ENCODE measurements at regions not wholly inside any gene's neighbourhood (a gene's known extent, or its start where the extent isn't known, plus 50 kb on each side); places are given as distances from the start of the nearest gene placed in this dataset.
A peak's percentile ranks its signal among the peaks of the same experiment; 100 is the strongest.

- ChIA-PET CTCF (no interaction called here), POLR2A (no interaction called here)
- FAIRE-seq (no peak), DNase-seq (ENCODE audit: low read depth, low spot score) (peak; percentile 14)
- Histone ChIP-seq H3K27ac (ENCODE audit: insufficient read depth, low read depth, low read length) (no peak overlapping the region), H3K27me3 (ENCODE audit: control insufficient read depth in 2 of 2, insufficient read depth in 2 of 2, low read length in 2 of 2) (no peaks in the 10 kb centered on the region), H3K79me2 (ENCODE audit: control insufficient read depth, insufficient read depth, low read length) (no peaks in the 10 kb centered on the region), H3K4me1 (ENCODE audit: control insufficient read depth, extremely low read depth, insufficient read depth, low read length) (no peaks in the 10 kb centered on the region), H3K4me2 (ENCODE audit: insufficient read depth, low read length) (no peak overlapping the region), H3K9me1 (replicated peaks; ENCODE audit: control insufficient read depth, extremely low read depth, insufficient read depth, low read length) (no peaks in the 10 kb centered on the region), H3K9me3 (replicated peaks; ENCODE audit: control insufficient read depth, insufficient read depth, low read length) (no peaks in the 10 kb centered on the region), H4K20me1 (replicated peaks; ENCODE audit: control insufficient read depth, extremely low read depth, insufficient read depth, low read length) (no peaks in the 10 kb centered on the region), H2AFZ (ENCODE audit: low read depth, low read length) (peak overlapping the region; percentile 29), H3K4me3 (replicated peaks in 1 of 3; ENCODE audit: insufficient read depth in 1 of 3, low read depth in 1 of 3, low read length in 3 of 3) (no peak overlapping the region), H3K36me3 (ENCODE audit: control insufficient read depth in 2 of 2, extremely low read depth in 1 of 2, insufficient read depth in 2 of 2, low read length in 2 of 2) (no peaks in the 10 kb centered on the region), H3K9ac (replicated peaks; ENCODE audit: extremely low read depth, insufficient read depth, low read length) (no peak overlapping the region)
- intact Hi-C loops (cut with micrococcal nuclease) (no loop called here), dilution Hi-C loops (cut with MboI; ENCODE audit: extremely low pct_ligation_motif_present, low sequenced_read_pairs) (no loop called here)
- BruUV-seq (replicated peaks): no TSS peak
- TF ChIP-seq GATA2 (IDR thresholded peaks at IDR 0.05; ENCODE audit: insufficient read depth, insufficient read length, low read depth, low read length): no peak
- TF ChIP-seq POLR2AphosphoS5 (IDR thresholded peaks at IDR 0.05; ENCODE audit: insufficient read depth, low read depth, low read length): no peak
- no peak for TF ChIP-seq MYC (IDR thresholded peaks at IDR 0.05; ENCODE audit: low read depth, low read length)
- peak; percentile 72 for TF ChIP-seq FOS (IDR thresholded peaks at IDR 0.05; ENCODE audit: borderline replicate concordance, insufficient read depth, low read length)
- no peak for TF ChIP-seq CTCF (IDR thresholded peaks at IDR 0.05; ENCODE audit: extremely low read depth in 1 of 2, insufficient read depth in 1 of 2, low read depth in 1 of 2, low read length in 2 of 2)
- TF ChIP-seq POLR2A (IDR thresholded peaks at IDR 0.05; ENCODE audit: low read depth, low read length): no peak
- TF ChIP-seq JUN (IDR thresholded peaks at IDR 0.05; ENCODE audit: borderline replicate concordance, insufficient read depth, insufficient read length, low read depth): peak; percentile 21
- no peak for TF ChIP-seq MAX (IDR thresholded peaks at IDR 0.05; ENCODE audit: insufficient read depth, insufficient read length)
- TF ChIP-seq EZH2 (IDR thresholded peaks at IDR 0.05; ENCODE audit: borderline replicate concordance, low read depth, low read length, severe bottlenecking): no peak
These were observed 969.7 kb downstream of the GATA3 start for GRCh38 chr10:9024210-9024609.

Measured in endothelial cell of umbilical vein (primary cell).